HG03103 (cell line): ENCODE measurements at regions not wholly inside any gene's neighbourhood (a gene's known extent, or its start where the extent isn't known, plus 50 kb on each side); places are given as distances from the start of the nearest gene placed in this dataset.

ENCODE experiments used
- ATAC-seq: cut with Tn5 transposase; IDR thresholded peaks from one replicate; pipeline ENCODE4 v1.9.1; 2021; ENCODE audit warnings: low read depth; ENCODE audit not compliant: unreplicated experiment

DNA sequence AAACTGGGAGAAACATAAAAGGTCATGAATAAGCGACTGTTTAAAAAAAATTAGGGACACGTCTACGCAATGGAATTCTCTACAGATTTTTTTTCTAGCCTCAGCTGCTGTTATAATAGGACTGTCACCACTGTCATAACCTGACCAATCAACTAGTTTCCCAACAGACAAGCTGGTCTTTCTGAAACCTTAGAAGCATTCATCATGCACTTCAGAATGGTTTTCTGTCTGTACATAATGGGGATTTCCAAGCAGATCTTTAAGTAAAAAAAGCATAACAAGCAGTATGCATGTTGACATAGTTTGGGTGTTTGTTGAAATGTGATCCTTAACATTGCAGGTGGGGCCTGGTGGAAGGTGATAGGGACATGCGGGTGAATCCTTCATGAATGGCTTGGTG, 58.3 kb upstream of the SEMA6A start:
- ATAC-seq = no peak

DNA sequence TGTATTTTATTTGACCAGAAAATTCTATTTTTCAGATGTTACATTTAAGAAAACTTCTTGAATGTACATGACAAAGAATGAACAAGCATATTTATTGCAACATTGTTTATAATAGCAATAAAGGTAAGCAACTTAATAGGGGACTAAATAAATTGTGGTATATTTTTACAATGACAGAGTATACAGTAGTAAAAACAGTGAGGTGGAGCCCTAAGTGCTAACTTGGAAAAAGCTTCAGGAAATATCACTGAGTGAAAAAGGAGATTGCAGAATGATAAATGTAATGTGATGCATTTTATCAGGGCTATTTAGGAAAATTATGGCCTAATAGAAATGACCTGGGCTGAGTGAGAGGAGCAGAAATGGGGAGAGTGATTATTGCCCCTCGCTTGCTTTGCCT, 56.5 kb upstream of the SEMA6A start:
- ATAC-seq = no peak

DNA sequence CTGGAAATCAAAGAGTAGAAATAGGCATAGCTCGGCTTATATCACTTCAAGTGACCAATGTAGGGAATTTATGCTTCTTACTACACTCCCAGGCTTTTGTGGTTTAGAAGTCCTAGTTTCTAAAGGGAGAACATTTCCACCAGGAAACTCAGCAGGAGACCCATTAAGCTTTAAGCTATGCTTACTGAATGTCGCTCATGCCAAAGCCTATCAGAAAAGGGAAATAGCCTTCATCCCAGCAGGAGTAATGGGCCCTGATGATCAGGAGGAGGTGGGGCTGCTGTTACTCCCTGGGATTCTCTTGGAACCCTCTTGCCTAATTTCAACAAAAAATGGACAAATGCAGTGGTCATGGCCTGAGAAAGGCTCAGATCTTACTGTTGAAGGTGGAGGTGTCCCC, 54.5 kb upstream of the SEMA6A start:
- no peak for ATAC-seq

DNA sequence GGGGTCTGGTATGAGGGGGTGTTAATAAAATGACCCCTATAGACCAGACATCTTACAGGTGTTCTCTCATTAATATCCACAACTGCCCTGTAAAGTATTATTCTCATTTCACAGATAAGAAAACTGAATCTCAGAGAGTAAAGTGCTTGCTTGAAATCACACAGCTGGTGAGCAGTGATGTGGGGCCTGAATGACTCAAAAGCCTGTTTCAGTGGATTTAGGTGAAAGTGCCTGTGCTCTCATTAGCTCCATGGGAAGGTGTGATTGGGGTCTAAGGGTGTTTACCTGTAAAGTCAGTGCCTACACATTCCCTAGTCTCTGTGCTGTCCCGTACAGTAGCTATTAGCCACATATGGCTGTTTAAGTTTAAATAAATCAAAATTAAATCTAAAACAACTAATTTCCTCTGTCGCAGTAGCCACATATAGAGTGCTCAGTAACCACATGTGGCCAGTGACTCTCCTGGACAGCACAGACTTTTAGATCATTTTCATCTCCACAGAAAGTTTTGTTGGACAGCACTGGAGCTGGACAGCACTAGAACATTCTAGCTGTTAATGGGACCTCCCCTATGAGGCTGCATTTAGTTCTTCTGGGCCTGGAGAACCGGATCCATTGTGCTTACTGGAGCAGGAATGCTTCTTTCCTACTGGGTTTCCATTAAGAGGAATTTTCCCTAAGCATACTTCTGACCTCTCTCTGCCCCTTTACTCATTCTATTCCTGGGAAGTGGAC, 52.5 kb upstream of the SEMA6A start:
- peak; percentile 89 for ATAC-seq

DNA sequence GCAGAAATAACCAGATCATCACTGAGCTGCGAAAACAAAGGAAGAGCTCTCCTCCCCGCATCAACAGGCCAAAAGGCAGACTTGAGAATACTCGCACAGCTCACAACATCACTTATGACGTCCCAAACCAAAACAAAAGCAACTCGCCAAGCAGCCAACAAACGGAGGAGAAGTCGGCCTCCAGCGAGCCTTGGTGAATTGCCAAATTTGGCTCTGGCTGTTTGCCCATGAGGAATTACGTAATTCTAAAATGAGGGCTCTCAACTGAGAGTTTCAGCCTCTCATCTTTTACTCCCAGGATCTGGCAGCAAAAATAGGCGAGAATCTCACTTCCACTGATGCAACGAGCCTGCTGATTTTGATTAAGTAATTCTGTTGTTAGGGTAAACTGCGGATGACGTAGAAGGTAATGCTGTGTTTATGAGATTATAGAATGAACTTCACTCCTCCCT, 51.7 kb upstream of the SEMA6A start:
- ATAC-seq = no peak
